Keratinocyte (primary cell): ENCODE measurements at regions not wholly inside any gene's neighbourhood (a gene's known extent, or its start where the extent isn't known, plus 50 kb on each side); places are given as distances from the start of the nearest gene placed in this dataset.

Source experiments
- DNase-seq: peaks from one replicate; pipeline ENCODE4 v3.0.0-alpha.2; 2011; ENCODE audit warnings: low read depth, missing footprints, low spot score
- FAIRE-seq: peaks from 2 replicates; lab custom pipeline; 2011; peaks lifted over from hg19 to GRCh38; lab: Jason Lieb, UNC
- H2AFZ ChIP-seq: 2 replicates; pipeline ENCODE4 v1.6.0; 2012; ENCODE audit warnings: low read length, control low read depth, inconsistent platforms; ENCODE audit not compliant: control insufficient read depth
- H3K27ac ChIP-seq: 2 replicates; pipeline ENCODE4 v1.5.1; 2011; ENCODE audit warnings: low read length; ENCODE audit not compliant: control insufficient read depth, insufficient read depth
- H3K27me3 ChIP-seq: 3 replicates; pipeline ENCODE4 v1.6.0; 2011; ENCODE audit warnings: low read length; ENCODE audit not compliant: control insufficient read depth, insufficient read depth; ENCODE audit errors: extremely low read depth
- H3K36me3 ChIP-seq, 2 experiments: 2 replicates in 1 of 2; 3 replicates in 1 of 2; pipeline ENCODE4 v1.5.1; 2011; ENCODE audit warnings: low read length in 2 of 2, mild to moderate bottlenecking in 1 of 2; ENCODE audit not compliant: control insufficient read depth in 2 of 2, insufficient read depth in 2 of 2; ENCODE audit errors: extremely low read depth in 1 of 2
- H3K4me1 ChIP-seq: 3 replicates; pipeline ENCODE4 v1.5.1; 2011; ENCODE audit warnings: low read length; ENCODE audit not compliant: control insufficient read depth, insufficient read depth; ENCODE audit errors: extremely low read depth
- H3K4me2 ChIP-seq: 3 replicates; pipeline ENCODE4 v1.6.0; 2011; ENCODE audit warnings: low read depth, low read length; ENCODE audit not compliant: control insufficient read depth, insufficient read depth; ENCODE audit errors: extremely low read depth
- H3K4me3 ChIP-seq, 3 experiments: fragments of 200-600 bp in 1 of 3; sonication (generic) in 1 of 3; 2 replicates in 2 of 3; 3 replicates in 1 of 3; pipeline ENCODE4 v1.5.1; 2011 to 2016; ENCODE audit warnings: low read length in 3 of 3, mild to moderate bottlenecking in 3 of 3, control low read depth in 2 of 3, inconsistent platforms in 1 of 3, low read depth in 1 of 3, mixed read lengths in 1 of 3, mixed run types in 1 of 3, moderate library complexity in 1 of 3; ENCODE audit not compliant: control insufficient read depth in 2 of 3, insufficient read depth in 2 of 3; ENCODE audit errors: extremely low read depth in 1 of 3
- H3K79me2 ChIP-seq: 2 replicates; pipeline ENCODE4 v1.6.0; 2012; ENCODE audit warnings: low read length; ENCODE audit not compliant: control insufficient read depth, insufficient read depth
- H3K9ac ChIP-seq: 3 replicates; pipeline ENCODE4 v1.6.0; 2011; ENCODE audit warnings: low read length; ENCODE audit not compliant: control insufficient read depth, insufficient read depth; ENCODE audit errors: extremely low read depth
- H3K9me1 ChIP-seq: 3 replicates; pipeline ENCODE4 v1.6.0; 2011; ENCODE audit warnings: low read length; ENCODE audit not compliant: control insufficient read depth, insufficient read depth; ENCODE audit errors: extremely low read depth
- H3K9me3 ChIP-seq: 2 replicates; pipeline ENCODE4 v1.5.1; 2012; ENCODE audit warnings: low read depth, low read length; ENCODE audit not compliant: control insufficient read depth
- H4K20me1 ChIP-seq: 3 replicates; pipeline ENCODE4 v1.6.0; 2011; ENCODE audit warnings: low read length; ENCODE audit not compliant: control insufficient read depth, insufficient read depth; ENCODE audit errors: extremely low read depth
- EZH2 ChIP-seq: IDR thresholded peaks from one replicate; pipeline ENCODE4 v1.6.1; 2012; ENCODE audit warnings: inconsistent platforms, mild to moderate bottlenecking, low read length, moderate library complexity
- dilution Hi-C: fragments of 300-500 bp; cut with MboI; formaldehyde crosslinking; loops from one replicate; pipeline ENCODE4 v1.7.0; 2020; ENCODE audit warnings: low sequenced_read_pairs; ENCODE audit not compliant: extremely low pct_ligation_motif_present
- TF ChIP-seq, protein P1 (sequence below), 3 experiments: IDR thresholded peaks in 1 of 3; conservative IDR thresholded peaks in 1 of 3; optimal IDR thresholded peaks in 1 of 3; 2 replicates in 2 of 3; 3 replicates in 1 of 3; pipeline versions ENCODE3 to v1.5.1; 2011; ENCODE audit warnings: low read length in 3 of 3, mild to moderate bottlenecking in 3 of 3, moderate library complexity in 2 of 3, control low read depth in 1 of 3, inconsistent platforms in 1 of 3; ENCODE audit not compliant: insufficient read depth in 2 of 3; ENCODE audit errors: extremely low read depth in 1 of 3

- Histone ChIP-seq H3K4me3 (no peak overlapping the region), H3K9me3 (no peaks in the 10 kb centered on the region), H3K4me2 (no peak overlapping the region), H3K4me1 (peaks cover 20% of the 10 kb centered on the region), H2AFZ (no peak overlapping the region), H3K27me3 (no peaks in the 10 kb centered on the region), H3K9ac (no peak overlapping the region), H3K27ac (peak overlapping the region; percentile 57), H3K36me3 (no peaks in the 10 kb centered on the region), H3K9me1 (no peaks in the 10 kb centered on the region), H3K79me2 (no peaks in the 10 kb centered on the region), H4K20me1 (no peaks in the 10 kb centered on the region)
- FAIRE-seq, result no peak
- no peak for DNase-seq
- TF ChIP-seq EZH2, result no peak
- TF ChIP-seq, protein P1, sequence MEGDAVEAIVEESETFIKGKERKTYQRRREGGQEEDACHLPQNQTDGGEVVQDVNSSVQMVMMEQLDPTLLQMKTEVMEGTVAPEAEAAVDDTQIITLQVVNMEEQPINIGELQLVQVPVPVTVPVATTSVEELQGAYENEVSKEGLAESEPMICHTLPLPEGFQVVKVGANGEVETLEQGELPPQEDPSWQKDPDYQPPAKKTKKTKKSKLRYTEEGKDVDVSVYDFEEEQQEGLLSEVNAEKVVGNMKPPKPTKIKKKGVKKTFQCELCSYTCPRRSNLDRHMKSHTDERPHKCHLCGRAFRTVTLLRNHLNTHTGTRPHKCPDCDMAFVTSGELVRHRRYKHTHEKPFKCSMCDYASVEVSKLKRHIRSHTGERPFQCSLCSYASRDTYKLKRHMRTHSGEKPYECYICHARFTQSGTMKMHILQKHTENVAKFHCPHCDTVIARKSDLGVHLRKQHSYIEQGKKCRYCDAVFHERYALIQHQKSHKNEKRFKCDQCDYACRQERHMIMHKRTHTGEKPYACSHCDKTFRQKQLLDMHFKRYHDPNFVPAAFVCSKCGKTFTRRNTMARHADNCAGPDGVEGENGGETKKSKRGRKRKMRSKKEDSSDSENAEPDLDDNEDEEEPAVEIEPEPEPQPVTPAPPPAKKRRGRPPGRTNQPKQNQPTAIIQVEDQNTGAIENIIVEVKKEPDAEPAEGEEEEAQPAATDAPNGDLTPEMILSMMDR (optimal IDR thresholded peaks at IDR 0.05 in 1 of 3, IDR thresholded peaks at IDR 0.05 in 1 of 3, conservative IDR thresholded peaks at IDR 0.05 in 1 of 3; ENCODE audit: extremely low read depth in 1 of 3, insufficient read depth in 2 of 3, low read length in 3 of 3), result no peak
- dilution Hi-C loops, result no loop called here
Observed at GRCh38 chr13:73403355-73404120, 344.7 kb downstream of the KLF5 start.

DNA sequence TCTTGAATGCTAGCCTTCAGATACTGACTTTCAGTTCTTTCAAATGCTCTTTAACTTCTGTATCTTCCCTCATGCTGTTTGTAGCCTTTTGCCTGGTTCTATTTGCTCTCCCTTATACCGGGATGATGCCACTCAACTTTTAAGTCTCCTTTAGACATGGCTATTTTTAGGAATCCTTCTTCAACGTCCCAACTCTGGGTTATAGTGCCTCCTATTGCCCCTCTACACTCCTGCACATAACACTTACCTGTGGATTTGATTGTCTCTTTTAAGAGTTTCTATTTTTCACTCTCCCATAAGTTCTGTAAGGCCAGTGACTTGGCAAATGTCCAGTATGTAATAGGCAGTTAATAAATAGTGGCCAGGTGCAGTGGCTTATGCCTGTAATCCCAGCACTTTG, 343.0 kb downstream of the KLF5 start:
- TF ChIP-seq EZH2, result no peak
- TF ChIP-seq, protein P1 (optimal IDR thresholded peaks at IDR 0.05 in 1 of 3, IDR thresholded peaks at IDR 0.05 in 1 of 3, conservative IDR thresholded peaks at IDR 0.05 in 1 of 3; ENCODE audit: extremely low read depth in 1 of 3, insufficient read depth in 2 of 3, low read length in 3 of 3), result peak in 1 of 3 experiments; percentile 23
- no peak overlapping the region for H2AFZ ChIP-seq
- FAIRE-seq (no peak), DNase-seq (no peak)
- H3K9me3 ChIP-seq, result no peaks in the 10 kb centered on the region
- no peak overlapping the region for H3K27ac ChIP-seq
- H3K9me1 ChIP-seq, result no peaks in the 10 kb centered on the region
- no peak overlapping the region for H3K9ac ChIP-seq
- H3K4me1 ChIP-seq, result peaks cover 21% of the 10 kb centered on the region
- dilution Hi-C loops, result no loop called here
- H3K4me3 ChIP-seq, result no peak overlapping the region
- no peaks in the 10 kb centered on the region for H3K36me3 ChIP-seq
- H3K27me3 ChIP-seq, result no peaks in the 10 kb centered on the region
- no peak overlapping the region for H3K4me2 ChIP-seq
- no peaks in the 10 kb centered on the region for H4K20me1 ChIP-seq
- H3K79me2 ChIP-seq, result no peaks in the 10 kb centered on the region
